ENCODE measurements at regions not wholly inside any gene's neighbourhood (a gene's known extent, or its start where the extent isn't known, plus 50 kb on each side); places are given as distances from the start of the nearest gene placed in this dataset.

- TF ChIP-seq CTCF (IDR thresholded peaks at IDR 0.05) (no peak), REST (IDR thresholded peaks at IDR 0.05; ENCODE audit: insufficient read depth in 1 of 2, low read depth in 2 of 2, low read length in 1 of 2) (no peak)
Measured at GRCh38 chr1:94679332-94680038, 137.9 kb upstream of the F3 start.
